IMR-90 (cell line): ENCODE measurements at regions not wholly inside any gene's neighbourhood (a gene's known extent, or its start where the extent isn't known, plus 50 kb on each side); places are given as distances from the start of the nearest gene placed in this dataset.

ENCODE experiments used
- ATAC-seq: fragments of 200-7000 bp; cut with Tn5 transposase; 2 replicates; pipeline ENCODE4 v1.9.1; 2020; ENCODE audit warnings: low read depth, mild to moderate bottlenecking, moderate library complexity
- BruUV-seq: library from RNA; stranded (reverse); fragments of 400-500 nt; replicated peaks from 2 replicates; lab custom pipeline; 2021; lab: Mats Ljungman, UMichigan
- CTCF ChIA-PET: fragments of 300-600 bp; formaldehyde crosslinking; extraction: SDS; loops from one replicate; lab custom pipeline; 2021; ENCODE audit warnings: antibody characterized with exemption; lab: Yijun Ruan, JAX
- POLR2A ChIA-PET: fragments of 300-600 bp; sonication (Branson Sonifier 250); formaldehyde crosslinking; loops from one replicate; lab custom pipeline; 2022; ENCODE audit warnings: antibody characterized with exemption; ENCODE audit not compliant: unreplicated experiment; lab: Charles Lee
- DNase-seq: peaks from one replicate; pipeline ENCODE4 v3.0.0; 2013
- H2AFZ ChIP-seq: replicated peaks from 2 replicates; pipeline ENCODE3; 2013; ENCODE audit warnings: low read length, mild to moderate bottlenecking; ENCODE audit not compliant: poor library complexity
- H2AK5ac ChIP-seq: 2 replicates; pipeline ENCODE4 v1.6.1; 2013; ENCODE audit warnings: low read depth, low read length, inconsistent platforms
- H2AK9ac ChIP-seq: replicated peaks from 2 replicates; pipeline ENCODE3; 2013; ENCODE audit warnings: mild to moderate bottlenecking, low read depth, low read length, moderate library complexity; ENCODE audit not compliant: poor library complexity
- H2BK120ac ChIP-seq: 2 replicates; pipeline ENCODE4 v1.6.1; 2013; ENCODE audit warnings: low read depth, low read length, inconsistent platforms
- H2BK15ac ChIP-seq: 3 replicates; pipeline ENCODE4 v1.6.1; 2013; ENCODE audit warnings: low read depth, low read length, inconsistent platforms
- H2BK20ac ChIP-seq: 2 replicates; pipeline ENCODE4 v1.6.1; 2013; ENCODE audit warnings: low read depth, mild to moderate bottlenecking, inconsistent platforms, low read length, moderate library complexity
- H2BK5ac ChIP-seq: 2 replicates; pipeline ENCODE4 v1.6.1; 2013; ENCODE audit warnings: mild to moderate bottlenecking, low read depth, low read length, inconsistent platforms; ENCODE audit not compliant: poor library complexity, severe bottlenecking
- H3K14ac ChIP-seq: replicated peaks from 2 replicates; pipeline ENCODE4 v1.6.1; 2013; ENCODE audit warnings: low read depth, low read length, inconsistent platforms
- H3K18ac ChIP-seq: 2 replicates; pipeline ENCODE4 v1.6.1; 2013; ENCODE audit warnings: low read depth, low read length, control low read depth
- H3K23ac ChIP-seq: 2 replicates; pipeline ENCODE4 v1.6.1; 2013; ENCODE audit warnings: low read depth, low read length, inconsistent platforms
- H3K27ac ChIP-seq: 2 replicates; pipeline ENCODE4 v1.5.1; 2013; ENCODE audit warnings: mild to moderate bottlenecking, control low read depth, low read length; ENCODE audit not compliant: insufficient read depth
- H3K27me3 ChIP-seq: 2 replicates; pipeline ENCODE4 v1.6.1; 2013; ENCODE audit warnings: low read length; ENCODE audit not compliant: control insufficient read depth, insufficient read depth
- H3K36me3 ChIP-seq: 2 replicates; pipeline ENCODE4 v1.6.1; 2013; ENCODE audit warnings: low read length, mixed read lengths; ENCODE audit not compliant: control insufficient read depth, insufficient read depth
- H3K4ac ChIP-seq: 2 replicates; pipeline ENCODE4 v1.6.1; 2013; ENCODE audit warnings: low read depth, low read length, inconsistent platforms
- H3K4me1 ChIP-seq: 2 replicates; pipeline ENCODE4 v1.6.1; 2013; ENCODE audit warnings: low read length, mixed read lengths; ENCODE audit not compliant: control insufficient read depth, insufficient read depth
- H3K4me2 ChIP-seq: 2 replicates; pipeline ENCODE4 v1.6.1; 2013; ENCODE audit warnings: low read depth, mild to moderate bottlenecking, control low read depth, low read length, moderate library complexity
- H3K4me3 ChIP-seq: 2 replicates; pipeline ENCODE4 v1.5.1; 2013; ENCODE audit warnings: low read depth, mild to moderate bottlenecking, control low read depth, low read length, moderate library complexity; ENCODE audit not compliant: insufficient read depth
- H3K56ac ChIP-seq: 2 replicates; pipeline ENCODE4 v1.6.1; 2013; ENCODE audit warnings: low read length, inconsistent platforms; ENCODE audit not compliant: insufficient read depth; ENCODE audit errors: extremely low read depth
- H3K79me1 ChIP-seq, 2 experiments: 2 replicates each; pipeline ENCODE4 v1.6.1; 2013; ENCODE audit warnings: low read length in 2 of 2, inconsistent platforms in 1 of 2, low read depth in 1 of 2
- H3K9ac ChIP-seq: 2 replicates; pipeline ENCODE4 v1.6.1; 2013; ENCODE audit warnings: low read depth, low read length, control low read depth
- H3K9me1 ChIP-seq: 2 replicates; pipeline ENCODE4 v1.6.1; 2013; ENCODE audit warnings: low read length, inconsistent platforms; ENCODE audit not compliant: insufficient read depth
- H3K9me3 ChIP-seq: 2 replicates; pipeline ENCODE4 v1.6.1; 2013; ENCODE audit warnings: low read length; ENCODE audit not compliant: control insufficient read depth, insufficient read depth
- H4K20me1 ChIP-seq: 2 replicates; pipeline ENCODE4 v1.6.1; 2013; ENCODE audit warnings: low read length, inconsistent platforms; ENCODE audit not compliant: insufficient read depth
- H4K5ac ChIP-seq: 2 replicates; pipeline ENCODE4 v1.6.1; 2013; ENCODE audit warnings: mild to moderate bottlenecking, low read depth, low read length, control low read depth
- H4K8ac ChIP-seq, 2 experiments: 2 replicates each; pipeline ENCODE4 v1.6.1; 2013; ENCODE audit warnings: low read depth in 2 of 2, low read length in 2 of 2, control low read depth in 1 of 2, inconsistent platforms in 1 of 2
- H4K91ac ChIP-seq: 2 replicates; pipeline ENCODE4 v1.6.1; 2013; ENCODE audit warnings: low read depth, low read length, inconsistent platforms; ENCODE audit not compliant: insufficient read depth
- CEBPB ChIP-seq: IDR thresholded peaks from 2 replicates; pipeline ENCODE4 v1.6.1; 2012; ENCODE audit warnings: low read depth, low read length, improper control_type of control experiment
- CHD1 ChIP-seq: IDR thresholded peaks from 2 replicates; pipeline ENCODE4 v1.6.1; 2012; ENCODE audit warnings: low read depth, low read length, improper control_type of control experiment
- WGBS, 2 experiments: methylation state at CpG; one replicate each; pipeline versions ENCODE4 v1.1.5 to v1.1.7; 2013; ENCODE audit warnings: missing lambda C conversion rate in 2 of 2; ENCODE audit not compliant: insufficient read length in 1 of 2; ENCODE audit errors: extremely low coverage in 2 of 2; 5-methylcytosine and 5-hydroxymethylcytosine counted together
- dilution Hi-C: fragments of 300-500 bp; cut with HindIII; formaldehyde crosslinking; loops from one replicate; pipeline ENCODE4 v1.14.3; 2018; ENCODE audit warnings: low sequenced_read_pairs; ENCODE audit not compliant: unreplicated experiment
- in situ Hi-C: fragments of 300-500 bp; cut with MboI; formaldehyde crosslinking; loops from 3 replicates; pipeline ENCODE4 v1.14.3; 2019; ENCODE audit warnings: low sequenced_read_pairs, inconsistent platforms, mixed read lengths
- intact Hi-C: fragments of 100-400 bp; cut with micrococcal nuclease; formaldehyde crosslinking; loops from 2 replicates; pipeline ENCODE4 v1.10.0; 2022

DNA sequence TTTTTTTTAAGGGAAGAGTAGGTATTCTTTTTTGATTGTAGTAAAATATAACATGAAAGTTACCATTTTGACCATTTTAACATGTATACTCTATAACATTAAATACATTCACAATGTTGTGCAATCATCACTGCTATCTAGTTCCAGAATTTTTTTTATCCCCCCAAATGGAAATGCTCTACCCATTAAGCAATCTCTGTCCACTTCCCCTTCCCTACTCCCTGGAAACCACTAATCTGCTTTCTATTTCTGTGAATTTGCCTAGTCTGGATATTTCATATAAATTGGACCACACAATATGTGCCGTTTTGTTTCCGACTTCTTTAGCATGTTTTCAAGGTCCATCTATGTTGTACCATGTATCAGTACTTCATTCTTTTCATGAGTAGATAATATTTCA lies 429.5 kb downstream of the TLE1 start:
- no peak overlapping the region for H2BK20ac ChIP-seq
- BruUV-seq, result no TSS peak
- peaks cover 9% of the 10 kb centered on the region; the same call in 1 of the 2 replicates for H3K27me3 ChIP-seq
- H3K23ac ChIP-seq, result no peak overlapping the region
- H3K4ac ChIP-seq, result no peak overlapping the region
- no peaks in the 10 kb centered on the region for H3K4me1 ChIP-seq
- no peaks in the 10 kb centered on the region for H3K9me3 ChIP-seq
- no peak overlapping the region for H3K56ac ChIP-seq
- H4K8ac ChIP-seq, result no peak overlapping the region
- no peak overlapping the region for H2AK9ac ChIP-seq
- H2AFZ ChIP-seq, result no peak overlapping the region
- H3K4me3 ChIP-seq, result no peak overlapping the region
- no peaks in the 10 kb centered on the region for H3K79me1 ChIP-seq
- dilution Hi-C loops (no loop called here), intact Hi-C loops (no loop called here), in situ Hi-C loops (no loop called here)
- ChIA-PET CTCF (no interaction called here), POLR2A (no interaction called here)
- no peaks in the 10 kb centered on the region for H4K20me1 ChIP-seq
- no CpG with 5 or more reads among the region's 2 CpGs for WGBS, 2 experiments
- DNase-seq, result no peak
- no peaks in the 10 kb centered on the region for H3K36me3 ChIP-seq
- no peak overlapping the region for H3K27ac ChIP-seq
- H3K4me2 ChIP-seq, result no peak overlapping the region
- no peaks in the 10 kb centered on the region for H3K9me1 ChIP-seq
- no peak overlapping the region for H2BK15ac ChIP-seq
- no peak overlapping the region for H2BK5ac ChIP-seq
- H3K9ac ChIP-seq, result no peak overlapping the region
- H4K91ac ChIP-seq, result no peak overlapping the region
- H2AK5ac ChIP-seq, result no peak overlapping the region
- H2BK120ac ChIP-seq, result no peak overlapping the region
- no peak overlapping the region for H3K14ac ChIP-seq
- H3K18ac ChIP-seq, result no peak overlapping the region
- TF ChIP-seq CEBPB, result 0 out of 2 replicates have a peak, but pooled peaks have one; percentile 38
- TF ChIP-seq CHD1, result no peak
- no peak for ATAC-seq
- H4K5ac ChIP-seq, result no peak overlapping the region
